ENCODE measurements at regions not wholly inside any gene's neighbourhood (a gene's known extent, or its start where the extent isn't known, plus 50 kb on each side); places are given as distances from the start of the nearest gene placed in this dataset.
"Not testable (repeated sequence)": the region's sequence is repeated elsewhere in the genome, so short reads cannot be mapped to it uniquely, and the experiment has no call there.

- TF ChIP-seq CTCF (IDR thresholded peaks at IDR 0.05; ENCODE audit: low read length); EZH2 (IDR thresholded peaks at IDR 0.05; ENCODE audit: borderline replicate concordance, low read length): not testable (repeated sequence)
Observed at GRCh38 chr13:22916276-22916675, 264.5 kb upstream of the SGCG start.
